PC-9 (cell line): ENCODE measurements at regions not wholly inside any gene's neighbourhood (a gene's known extent, or its start where the extent isn't known, plus 50 kb on each side); places are given as distances from the start of the nearest gene placed in this dataset.

Source experiments
- BruUV-seq: library from RNA; stranded (reverse); fragments of 400-500 nt; replicated peaks from 2 replicates; lab custom pipeline; 2021; lab: Mats Ljungman, UMichigan
- CTCF ChIA-PET: fragments of 300-600 bp; sonication (Branson Sonifier 250); formaldehyde crosslinking; loops from one replicate; lab custom pipeline; 2022; ENCODE audit warnings: antibody characterized with exemption; lab: Charles Lee
- POLR2A ChIA-PET: fragments of 300-600 bp; sonication (Branson Sonifier 250); formaldehyde crosslinking; loops from one replicate; lab custom pipeline; 2022; ENCODE audit warnings: antibody characterized with exemption; ENCODE audit not compliant: unreplicated experiment; lab: Charles Lee
- DNase-seq, 2 experiments: peaks; one replicate each; pipeline versions ENCODE4 v3.0.0 to v3.0.0-alpha.2; 2015 to 2022; ENCODE audit warnings: mixed read lengths in 1 of 2
- H2AFZ ChIP-seq: fragments of 200-600 bp; sonication (generic); 2 replicates; pipeline ENCODE4 v1.8.1; 2017; ENCODE audit warnings: antibody characterized with exemption
- H3F3A ChIP-seq: fragments of 200-600 bp; sonication (generic); 2 replicates; pipeline ENCODE4 v1.8.1; 2017; ENCODE audit warnings: antibody characterized with exemption, mild to moderate bottlenecking, low read depth; ENCODE audit not compliant: insufficient read depth
- H3K27ac ChIP-seq: fragments of 200-600 bp; sonication (generic); 2 replicates; pipeline ENCODE4 v1.6.1; 2016; ENCODE audit warnings: mixed run types
- H3K27me3 ChIP-seq: fragments of 200-600 bp; sonication (generic); 2 replicates; pipeline ENCODE4 v1.6.1; 2016; ENCODE audit warnings: low read depth, mixed run types; ENCODE audit not compliant: insufficient read depth
- H3K36me3 ChIP-seq: fragments of 200-600 bp; sonication (generic); 2 replicates; pipeline ENCODE4 v1.6.1; 2016; ENCODE audit warnings: low read depth, mixed run types
- H3K4me1 ChIP-seq: fragments of 200-600 bp; sonication (generic); replicated peaks from 2 replicates; pipeline ENCODE4 v1.6.1; 2016; ENCODE audit warnings: mixed run types; ENCODE audit not compliant: insufficient read depth
- H3K4me2 ChIP-seq: fragments of 200-600 bp; sonication (generic); 2 replicates; pipeline ENCODE4 v1.6.1; 2017; ENCODE audit warnings: mixed run types
- H3K4me3 ChIP-seq: fragments of 200-600 bp; sonication (generic); 2 replicates; pipeline ENCODE4 v1.6.1; 2016; ENCODE audit warnings: mixed run types
- H3K79me2 ChIP-seq: fragments of 200-600 bp; sonication (generic); 2 replicates; pipeline ENCODE4 v1.6.1; 2017; ENCODE audit warnings: low read depth, mixed run types
- H3K9me2 ChIP-seq: fragments of 200-600 bp; sonication (generic); 2 replicates; pipeline ENCODE4 v1.8.1; 2017; ENCODE audit warnings: mild to moderate bottlenecking; ENCODE audit not compliant: insufficient read depth
- H3K9me3 ChIP-seq: fragments of 200-600 bp; sonication (generic); 2 replicates; pipeline ENCODE4 v1.8.1; 2016; ENCODE audit warnings: low read depth; ENCODE audit not compliant: insufficient read depth
- H4K20me1 ChIP-seq: fragments of 200-600 bp; sonication (generic); 2 replicates; pipeline ENCODE4 v1.8.1; 2017; ENCODE audit not compliant: insufficient read depth
- EZH2 ChIP-seq: fragments of 200-600 bp; sonication (generic); IDR thresholded peaks from 2 replicates; pipeline ENCODE4 v1.8.0; 2017; ENCODE audit warnings: antibody characterized with exemption, low read depth
- intact Hi-C: fragments of 100-400 bp; cut with micrococcal nuclease; formaldehyde crosslinking; loops from one replicate; pipeline ENCODE4 v1.10.0; 2022; ENCODE audit not compliant: unreplicated experiment
- TF ChIP-seq, protein P1 (sequence below): fragments of 200-600 bp; sonication (generic); conservative IDR thresholded peaks from 2 replicates; pipeline ENCODE4 v1.6.1; 2017; ENCODE audit warnings: mixed run types, antibody characterized with exemption, mild to moderate bottlenecking, moderate library complexity

DNA sequence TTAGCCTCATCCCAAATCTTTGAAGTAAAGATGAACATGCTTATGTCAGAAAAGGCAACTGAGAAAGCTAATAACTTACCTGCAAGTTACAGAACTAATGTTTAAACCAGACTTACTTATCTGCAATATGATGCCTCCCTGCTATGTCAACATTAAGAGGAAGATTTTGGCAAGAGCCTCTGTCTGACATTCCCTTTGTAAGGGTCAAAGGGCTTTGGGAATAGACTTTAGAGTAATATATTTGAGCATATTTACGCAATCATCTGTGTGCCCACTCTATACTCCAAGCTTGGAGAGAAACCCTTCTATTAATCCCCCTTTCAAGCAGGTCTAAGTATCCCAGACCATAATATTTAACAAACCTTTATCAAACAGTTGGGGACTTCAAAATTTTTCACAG, 389.4 kb downstream of the NPIPA8 start:
- CTCF ChIA-PET: no interaction called here
- intact Hi-C loops: no loop called here
- no peak for DNase-seq
- H3K4me1 ChIP-seq: no peaks in the 10 kb centered on the region
- no peak overlapping the region for H3K4me3 ChIP-seq
- H2AFZ ChIP-seq: no peak overlapping the region
- no peaks in the 10 kb centered on the region for H3F3A ChIP-seq
- no peaks in the 10 kb centered on the region for H3K9me2 ChIP-seq
- H3K36me3 ChIP-seq: no peaks in the 10 kb centered on the region
- H3K9me3 ChIP-seq: no peaks in the 10 kb centered on the region
- H3K79me2 ChIP-seq: no peaks in the 10 kb centered on the region
- POLR2A ChIA-PET: no interaction called here
- H3K27me3 ChIP-seq: peaks cover 40% of the 10 kb centered on the region; the same call in 1 of the 2 replicates
- H3K4me2 ChIP-seq: no peak overlapping the region
- BruUV-seq: no TSS peak
- no peaks in the 10 kb centered on the region for H4K20me1 ChIP-seq
- H3K27ac ChIP-seq: no peak overlapping the region
- TF ChIP-seq EZH2: no peak
- TF ChIP-seq, protein P1, sequence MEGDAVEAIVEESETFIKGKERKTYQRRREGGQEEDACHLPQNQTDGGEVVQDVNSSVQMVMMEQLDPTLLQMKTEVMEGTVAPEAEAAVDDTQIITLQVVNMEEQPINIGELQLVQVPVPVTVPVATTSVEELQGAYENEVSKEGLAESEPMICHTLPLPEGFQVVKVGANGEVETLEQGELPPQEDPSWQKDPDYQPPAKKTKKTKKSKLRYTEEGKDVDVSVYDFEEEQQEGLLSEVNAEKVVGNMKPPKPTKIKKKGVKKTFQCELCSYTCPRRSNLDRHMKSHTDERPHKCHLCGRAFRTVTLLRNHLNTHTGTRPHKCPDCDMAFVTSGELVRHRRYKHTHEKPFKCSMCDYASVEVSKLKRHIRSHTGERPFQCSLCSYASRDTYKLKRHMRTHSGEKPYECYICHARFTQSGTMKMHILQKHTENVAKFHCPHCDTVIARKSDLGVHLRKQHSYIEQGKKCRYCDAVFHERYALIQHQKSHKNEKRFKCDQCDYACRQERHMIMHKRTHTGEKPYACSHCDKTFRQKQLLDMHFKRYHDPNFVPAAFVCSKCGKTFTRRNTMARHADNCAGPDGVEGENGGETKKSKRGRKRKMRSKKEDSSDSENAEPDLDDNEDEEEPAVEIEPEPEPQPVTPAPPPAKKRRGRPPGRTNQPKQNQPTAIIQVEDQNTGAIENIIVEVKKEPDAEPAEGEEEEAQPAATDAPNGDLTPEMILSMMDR: no peak

GRCh38 chr16:17945080-17945601, 391.4 kb downstream of the NPIPA8 start:
- no peak overlapping the region for H2AFZ ChIP-seq
- CTCF ChIA-PET: no interaction called here
- no peak overlapping the region for H3K27ac ChIP-seq
- no peak for DNase-seq
- no peak overlapping the region for H3K4me2 ChIP-seq
- H3F3A ChIP-seq: no peaks in the 10 kb centered on the region
- H4K20me1 ChIP-seq: no peaks in the 10 kb centered on the region
- H3K79me2 ChIP-seq: no peaks in the 10 kb centered on the region
- no peaks in the 10 kb centered on the region for H3K9me2 ChIP-seq
- H3K36me3 ChIP-seq: no peaks in the 10 kb centered on the region
- H3K9me3 ChIP-seq: no peaks in the 10 kb centered on the region
- intact Hi-C loops: no loop called here
- POLR2A ChIA-PET: no interaction called here
- TF ChIP-seq EZH2: no peak
- TF ChIP-seq, protein P1: no peak
- no TSS peak for BruUV-seq
- no peak overlapping the region for H3K4me3 ChIP-seq
- peaks cover 25% of the 10 kb centered on the region; the same call in 1 of the 2 replicates for H3K27me3 ChIP-seq
- no peaks in the 10 kb centered on the region for H3K4me1 ChIP-seq

- Histone ChIP-seq H3K4me1 (no peaks in the 10 kb centered on the region), H3K4me3 (no peak overlapping the region), H3K27ac (no peak overlapping the region), H3K36me3 (no peaks in the 10 kb centered on the region), H3K4me2 (no peak overlapping the region), H3K79me2 (no peaks in the 10 kb centered on the region), H3K9me2 (no peaks in the 10 kb centered on the region), H4K20me1 (no peaks in the 10 kb centered on the region), H2AFZ (no peak overlapping the region), H3F3A (no peaks in the 10 kb centered on the region), H3K27me3 (peaks cover 17% of the 10 kb centered on the region; the same call in 1 of the 2 replicates), H3K9me3 (no peaks in the 10 kb centered on the region)
- DNase-seq: no peak
- intact Hi-C loops: no loop called here
- CTCF ChIA-PET: no interaction called here
- TF ChIP-seq, protein P1: no peak
- TF ChIP-seq EZH2: no peak
- BruUV-seq: no TSS peak
- POLR2A ChIA-PET: no interaction called here
Observed at GRCh38 chr16:17944345-17944744, 392.2 kb downstream of the NPIPA8 start.
